Ishikawa (cell line): ENCODE measurements at regions not wholly inside any gene's neighbourhood (a gene's known extent, or its start where the extent isn't known, plus 50 kb on each side); places are given as distances from the start of the nearest gene placed in this dataset.

ENCODE experiments used
- CEBPB ChIP-seq: IDR thresholded peaks from 2 replicates; pipeline ENCODE4 v1.6.1; 2012
- CREB1 ChIP-seq: IDR thresholded peaks from 2 replicates; pipeline ENCODE4 v1.6.1; 2012; ENCODE audit warnings: low read depth
- EGR1 ChIP-seq: IDR thresholded peaks from 2 replicates; pipeline ENCODE4 v1.6.1; 2012
- EP300 ChIP-seq: IDR thresholded peaks from 2 replicates; pipeline ENCODE4 v1.6.1; 2012; ENCODE audit warnings: borderline replicate concordance
- FOXM1 ChIP-seq: IDR thresholded peaks from 2 replicates; pipeline ENCODE4 v1.6.1; 2012; ENCODE audit warnings: low read depth, borderline replicate concordance
- MAX ChIP-seq: IDR thresholded peaks from 2 replicates; pipeline ENCODE4 v1.6.1; 2012
- NFIC ChIP-seq: IDR thresholded peaks from 2 replicates; pipeline ENCODE4 v1.6.1; 2012
- RAD21 ChIP-seq: IDR thresholded peaks from 2 replicates; pipeline ENCODE4 v1.6.1; 2012; ENCODE audit warnings: low read depth
- REST ChIP-seq: IDR thresholded peaks from 2 replicates; pipeline ENCODE4 v1.6.1; 2012; ENCODE audit warnings: low read depth, mild to moderate bottlenecking
- TAF1 ChIP-seq: IDR thresholded peaks from 2 replicates; pipeline ENCODE4 v1.6.1; 2012; ENCODE audit warnings: low read depth, mild to moderate bottlenecking
- TCF12 ChIP-seq: IDR thresholded peaks from 2 replicates; pipeline ENCODE4 v1.6.1; 2012; ENCODE audit warnings: low read depth
- TEAD4 ChIP-seq: IDR thresholded peaks from 2 replicates; pipeline ENCODE4 v1.6.1; 2012
- YY1 ChIP-seq: IDR thresholded peaks from 2 replicates; pipeline ENCODE4 v1.6.1; 2012; ENCODE audit warnings: low read depth
- ZBTB7A ChIP-seq: IDR thresholded peaks from 2 replicates; pipeline ENCODE4 v1.6.1; 2012; ENCODE audit warnings: low read depth
- TF ChIP-seq, protein P1 (sequence below): IDR thresholded peaks from 2 replicates; pipeline ENCODE4 v1.6.1; 2012

DNA sequence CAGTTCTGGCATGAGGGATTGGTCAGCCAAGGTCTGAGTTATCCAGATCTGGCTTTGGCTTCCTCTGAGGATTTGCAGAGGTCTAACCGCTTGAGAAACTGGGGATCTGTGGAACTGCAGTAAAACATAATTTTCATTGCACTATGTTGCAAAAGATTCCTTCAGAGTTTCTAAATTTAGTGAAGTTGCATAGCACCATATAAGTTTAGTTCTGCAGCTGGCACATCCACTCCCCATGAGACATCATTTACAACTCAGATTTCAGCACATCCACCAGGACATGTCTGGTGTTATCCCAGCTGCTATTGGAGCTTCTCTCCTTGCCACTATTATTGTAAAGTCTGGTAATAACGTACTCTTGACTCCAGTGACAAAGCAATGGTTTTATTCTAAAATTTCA, 181.5 kb downstream of the CWF19L2 start:
- TF ChIP-seq EP300 (no peak), YY1 (no peak), TCF12 (no peak), TAF1 (no peak), CEBPB (no peak), FOXM1 (no peak), NFIC (no peak), RAD21 (no peak), REST (no peak), MAX (no peak), ZBTB7A (no peak), EGR1 (no peak), CREB1 (no peak), TEAD4 (no peak)
- TF ChIP-seq, protein P1, sequence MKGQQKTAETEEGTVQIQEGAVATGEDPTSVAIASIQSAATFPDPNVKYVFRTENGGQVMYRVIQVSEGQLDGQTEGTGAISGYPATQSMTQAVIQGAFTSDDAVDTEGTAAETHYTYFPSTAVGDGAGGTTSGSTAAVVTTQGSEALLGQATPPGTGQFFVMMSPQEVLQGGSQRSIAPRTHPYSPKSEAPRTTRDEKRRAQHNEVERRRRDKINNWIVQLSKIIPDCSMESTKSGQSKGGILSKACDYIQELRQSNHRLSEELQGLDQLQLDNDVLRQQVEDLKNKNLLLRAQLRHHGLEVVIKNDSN: no peak

DNA sequence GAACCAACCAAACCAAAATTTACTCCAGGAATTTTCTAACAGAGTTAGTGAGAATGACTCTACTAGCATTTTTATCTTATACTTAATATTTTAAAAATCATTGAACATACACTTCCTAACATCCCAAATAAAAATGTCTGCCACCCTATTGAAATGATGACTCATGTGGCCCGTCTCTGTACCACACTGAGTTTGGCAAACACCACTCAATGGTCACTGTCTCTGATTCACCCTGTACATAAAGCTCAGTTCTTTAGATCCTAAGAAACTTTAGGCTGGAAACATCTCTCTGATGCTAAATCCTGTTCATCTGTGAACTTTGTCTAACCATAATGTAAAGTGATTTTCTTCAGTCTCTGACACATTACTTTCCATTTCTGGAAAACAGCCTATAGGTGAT, 182.0 kb downstream of the CWF19L2 start:
- TF ChIP-seq TCF12 (no peak), TEAD4 (no peak), FOXM1 (no peak), TAF1 (no peak), EGR1 (no peak)

- TF ChIP-seq, protein P1: no peak
- TF ChIP-seq MAX: no peak
- no peak for TF ChIP-seq TAF1
- TF ChIP-seq FOXM1: no peak
- no peak for TF ChIP-seq YY1
- TF ChIP-seq EGR1: no peak
- TF ChIP-seq EP300: no peak
- no peak for TF ChIP-seq CEBPB
- TF ChIP-seq CREB1: no peak
- TF ChIP-seq REST: no peak
- TF ChIP-seq NFIC: no peak
- no peak for TF ChIP-seq ZBTB7A
Measured at GRCh38 chr11:107274138-107274537, 183.5 kb downstream of the CWF19L2 start.

DNA sequence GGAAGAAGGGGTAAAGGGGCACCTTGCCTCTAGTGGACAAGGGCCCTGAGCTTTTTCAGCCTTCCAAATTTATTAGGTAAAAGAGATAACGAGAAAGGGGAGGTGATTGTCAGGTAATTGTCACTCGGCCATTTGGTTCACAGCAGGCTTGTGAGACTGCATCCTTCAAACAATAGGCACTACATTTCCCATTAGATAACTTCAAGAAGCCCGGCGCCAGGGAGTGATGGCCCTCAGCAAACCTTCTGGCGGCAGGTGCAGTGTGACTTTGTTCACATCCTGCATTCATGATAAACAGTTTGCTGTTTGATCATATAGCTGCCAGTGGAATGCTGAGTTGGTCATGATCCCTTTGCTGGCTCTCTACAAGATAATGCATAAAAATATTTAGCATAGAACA, 185.1 kb downstream of the CWF19L2 start:
- TF ChIP-seq REST: no peak

DNA sequence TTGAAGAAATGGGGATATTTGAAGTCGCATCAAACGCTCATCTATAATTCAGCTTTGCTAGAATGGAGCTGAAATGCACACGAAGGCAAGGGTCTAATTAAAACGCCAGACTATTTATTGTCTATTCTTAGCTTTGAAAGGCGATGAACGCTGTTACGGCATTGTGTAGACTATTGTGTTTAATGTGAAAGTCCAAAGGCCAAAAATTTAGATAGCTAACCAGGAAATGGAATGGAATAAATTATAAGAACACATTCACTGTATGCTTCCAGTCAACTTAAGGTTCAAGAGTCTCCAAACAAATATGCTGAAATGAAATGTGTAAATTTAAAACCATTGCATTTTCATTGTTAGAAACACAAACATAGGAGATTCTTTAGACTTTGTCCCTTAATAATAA, 186.2 kb downstream of the CWF19L2 start:
- no peak for TF ChIP-seq CREB1
- TF ChIP-seq EP300: no peak
- TF ChIP-seq, protein P1: no peak
- no peak for TF ChIP-seq YY1
- TF ChIP-seq TAF1: no peak
- no peak for TF ChIP-seq ZBTB7A
- TF ChIP-seq FOXM1: no peak
- TF ChIP-seq MAX: no peak
- TF ChIP-seq REST: no peak
- no peak for TF ChIP-seq NFIC
- no peak for TF ChIP-seq TCF12
- no peak for TF ChIP-seq TEAD4
- TF ChIP-seq RAD21: no peak
- TF ChIP-seq EGR1: no peak
- no peak for TF ChIP-seq CEBPB
